Loucy (cell line): ENCODE measurements at regions not wholly inside any gene's neighbourhood (a gene's known extent, or its start where the extent isn't known, plus 50 kb on each side); places are given as distances from the start of the nearest gene placed in this dataset.

Experiments
- EZH2phosphoT487 ChIP-seq: fragments of 200-600 bp; IDR thresholded peaks from 2 replicates; pipeline ENCODE4 v1.6.1; 2018; ENCODE audit warnings: antibody characterized with exemption, mild to moderate bottlenecking, moderate library complexity, borderline replicate concordance
- TF ChIP-seq, protein P1 (sequence below): fragments of 200-600 bp; sonication (generic); conservative IDR thresholded peaks from 2 replicates; pipeline ENCODE4 v1.5.1; 2014; ENCODE audit warnings: mild to moderate bottlenecking, antibody characterized with exemption, low read length

DNA sequence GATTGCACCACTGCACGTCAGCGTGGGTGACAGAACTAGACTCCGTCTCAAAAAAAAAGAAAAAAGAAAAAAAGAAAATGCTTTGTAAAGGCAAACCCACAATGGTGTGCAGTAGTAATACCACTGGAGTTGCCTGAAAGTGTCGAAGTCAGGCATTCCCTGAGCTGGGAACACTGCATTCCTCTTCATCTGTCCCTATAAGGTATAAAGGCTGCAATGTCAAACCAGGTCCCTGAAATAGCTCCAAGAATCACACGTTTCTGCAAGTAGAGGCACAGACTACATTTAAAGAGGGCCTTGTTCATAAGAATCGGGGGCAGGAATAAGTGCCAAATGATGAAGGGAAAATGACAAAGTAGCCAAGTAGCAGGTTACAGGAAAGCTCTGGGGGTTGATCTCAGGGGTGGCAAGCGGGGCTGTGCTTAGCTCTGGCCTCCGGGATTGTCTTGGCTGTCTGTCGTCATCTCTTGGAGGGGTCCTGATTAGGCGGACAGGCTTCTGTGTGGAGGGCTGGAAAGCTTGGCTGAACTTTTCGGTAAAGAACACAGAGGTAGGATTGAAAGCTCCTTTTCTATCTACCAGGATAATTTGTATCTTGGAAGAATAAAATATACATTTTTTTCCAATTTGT is 109.1 kb downstream of the PFKFB3 start:
- TF ChIP-seq, protein P1, sequence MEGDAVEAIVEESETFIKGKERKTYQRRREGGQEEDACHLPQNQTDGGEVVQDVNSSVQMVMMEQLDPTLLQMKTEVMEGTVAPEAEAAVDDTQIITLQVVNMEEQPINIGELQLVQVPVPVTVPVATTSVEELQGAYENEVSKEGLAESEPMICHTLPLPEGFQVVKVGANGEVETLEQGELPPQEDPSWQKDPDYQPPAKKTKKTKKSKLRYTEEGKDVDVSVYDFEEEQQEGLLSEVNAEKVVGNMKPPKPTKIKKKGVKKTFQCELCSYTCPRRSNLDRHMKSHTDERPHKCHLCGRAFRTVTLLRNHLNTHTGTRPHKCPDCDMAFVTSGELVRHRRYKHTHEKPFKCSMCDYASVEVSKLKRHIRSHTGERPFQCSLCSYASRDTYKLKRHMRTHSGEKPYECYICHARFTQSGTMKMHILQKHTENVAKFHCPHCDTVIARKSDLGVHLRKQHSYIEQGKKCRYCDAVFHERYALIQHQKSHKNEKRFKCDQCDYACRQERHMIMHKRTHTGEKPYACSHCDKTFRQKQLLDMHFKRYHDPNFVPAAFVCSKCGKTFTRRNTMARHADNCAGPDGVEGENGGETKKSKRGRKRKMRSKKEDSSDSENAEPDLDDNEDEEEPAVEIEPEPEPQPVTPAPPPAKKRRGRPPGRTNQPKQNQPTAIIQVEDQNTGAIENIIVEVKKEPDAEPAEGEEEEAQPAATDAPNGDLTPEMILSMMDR: no peak
- no peak for TF ChIP-seq EZH2phosphoT487
